Bronchial epithelial cell (primary cell): ENCODE measurements at regions not wholly inside any gene's neighbourhood (a gene's known extent, or its start where the extent isn't known, plus 50 kb on each side); places are given as distances from the start of the nearest gene placed in this dataset.

Experiments used
- DNase-seq: peaks from one replicate; pipeline ENCODE4 v3.0.0-alpha.2; 2010; ENCODE audit warnings: low read depth
- FAIRE-seq: peaks from 2 replicates; lab custom pipeline; 2011; peaks lifted over from hg19 to GRCh38; lab: Jason Lieb, UNC
- H3K27me3 ChIP-seq: 2 replicates; pipeline ENCODE4 v1.5.1; 2011; ENCODE audit warnings: low read length; ENCODE audit not compliant: control insufficient read depth, insufficient read depth
- H3K36me3 ChIP-seq: 2 replicates; pipeline ENCODE4 v1.5.1; 2011; ENCODE audit warnings: low read length; ENCODE audit not compliant: control insufficient read depth, insufficient read depth
- H3K4me3 ChIP-seq: 2 replicates; pipeline ENCODE4 v1.5.1; 2011; ENCODE audit warnings: mild to moderate bottlenecking, low read depth, low read length, control low read depth
- TF ChIP-seq, protein P1 (sequence below): IDR thresholded peaks from 2 replicates; pipeline ENCODE4 v1.5.1; 2011; ENCODE audit warnings: mild to moderate bottlenecking, moderate library complexity, low read length, control low read depth, inconsistent platforms; ENCODE audit not compliant: insufficient read depth, severe bottlenecking

DNA sequence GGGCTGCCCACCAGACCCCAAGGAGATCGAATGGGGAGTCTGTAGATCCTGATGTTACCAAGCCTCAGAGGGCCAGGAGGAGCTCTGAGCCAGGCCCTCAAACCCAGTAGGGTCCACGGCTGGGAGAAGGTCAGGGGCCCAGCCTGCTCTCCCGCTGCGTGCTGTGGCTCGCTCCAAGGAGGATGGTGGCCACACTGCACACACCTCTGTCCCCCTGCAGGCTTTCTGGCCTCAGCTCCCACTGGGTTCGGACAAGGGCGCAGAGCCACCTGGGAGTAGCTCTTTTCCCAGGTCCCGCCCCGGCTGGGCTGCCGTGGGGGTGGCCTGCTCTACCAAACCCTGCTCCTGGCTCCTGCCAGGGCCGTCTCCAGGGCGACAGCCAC lies 175.8 kb downstream of the ZNF248 start:
- DNase-seq = no peak
- FAIRE-seq = no peak
- no peaks in the 10 kb centered on the region for H3K36me3 ChIP-seq
- no peak overlapping the region for H3K4me3 ChIP-seq
- H3K27me3 ChIP-seq = no peaks in the 10 kb centered on the region
- TF ChIP-seq, protein P1, sequence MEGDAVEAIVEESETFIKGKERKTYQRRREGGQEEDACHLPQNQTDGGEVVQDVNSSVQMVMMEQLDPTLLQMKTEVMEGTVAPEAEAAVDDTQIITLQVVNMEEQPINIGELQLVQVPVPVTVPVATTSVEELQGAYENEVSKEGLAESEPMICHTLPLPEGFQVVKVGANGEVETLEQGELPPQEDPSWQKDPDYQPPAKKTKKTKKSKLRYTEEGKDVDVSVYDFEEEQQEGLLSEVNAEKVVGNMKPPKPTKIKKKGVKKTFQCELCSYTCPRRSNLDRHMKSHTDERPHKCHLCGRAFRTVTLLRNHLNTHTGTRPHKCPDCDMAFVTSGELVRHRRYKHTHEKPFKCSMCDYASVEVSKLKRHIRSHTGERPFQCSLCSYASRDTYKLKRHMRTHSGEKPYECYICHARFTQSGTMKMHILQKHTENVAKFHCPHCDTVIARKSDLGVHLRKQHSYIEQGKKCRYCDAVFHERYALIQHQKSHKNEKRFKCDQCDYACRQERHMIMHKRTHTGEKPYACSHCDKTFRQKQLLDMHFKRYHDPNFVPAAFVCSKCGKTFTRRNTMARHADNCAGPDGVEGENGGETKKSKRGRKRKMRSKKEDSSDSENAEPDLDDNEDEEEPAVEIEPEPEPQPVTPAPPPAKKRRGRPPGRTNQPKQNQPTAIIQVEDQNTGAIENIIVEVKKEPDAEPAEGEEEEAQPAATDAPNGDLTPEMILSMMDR = no peak

DNA sequence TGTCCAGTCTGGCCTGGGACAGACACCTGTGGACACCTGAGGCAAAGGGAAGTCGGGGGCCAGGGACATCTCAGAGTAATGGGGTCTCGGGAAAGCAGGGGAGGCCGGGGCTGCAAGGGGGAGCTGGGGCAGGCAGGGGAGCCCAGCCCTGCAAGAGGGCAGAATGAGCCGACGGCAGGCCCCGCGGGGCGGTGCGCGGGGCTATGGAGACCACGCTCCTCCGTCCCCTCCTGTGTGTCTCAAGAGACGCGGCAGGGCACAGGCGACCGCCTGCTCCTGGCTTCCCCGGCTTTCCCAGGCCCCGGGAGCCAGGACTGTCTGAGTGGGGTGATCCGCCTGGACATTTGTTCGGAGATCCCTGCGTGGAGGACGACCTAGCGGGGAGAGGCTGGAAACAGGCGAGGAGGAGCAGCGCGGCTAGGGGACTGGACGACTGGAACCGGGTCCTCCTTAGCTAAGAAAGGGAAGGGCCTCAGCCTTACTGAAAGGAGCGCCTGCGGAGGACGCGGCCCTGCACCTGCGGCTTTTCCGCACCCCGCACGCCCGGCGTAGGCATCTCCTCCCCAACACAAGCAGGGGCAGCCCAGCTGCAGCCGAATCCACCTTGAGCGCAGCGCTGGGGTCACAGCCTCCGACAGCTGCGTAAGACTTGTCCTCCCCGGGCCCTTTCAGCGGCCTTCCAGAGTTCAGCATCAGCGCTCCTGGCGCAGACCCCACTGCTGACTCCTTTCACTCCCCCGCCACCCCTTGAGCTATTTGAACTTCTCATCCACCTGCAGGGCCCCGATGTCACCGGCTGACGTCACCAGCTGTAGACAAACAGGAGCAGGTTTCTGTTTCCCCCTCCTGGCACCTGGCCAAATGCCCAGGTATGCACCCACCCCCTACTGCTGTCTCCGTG lies 176.4 kb downstream of the ZNF248 start:
- no peaks in the 10 kb centered on the region for H3K27me3 ChIP-seq
- TF ChIP-seq, protein P1 = no peak
- H3K36me3 ChIP-seq = no peaks in the 10 kb centered on the region
- DNase-seq (no peak), FAIRE-seq (no peak)
- no peak overlapping the region for H3K4me3 ChIP-seq

DNA sequence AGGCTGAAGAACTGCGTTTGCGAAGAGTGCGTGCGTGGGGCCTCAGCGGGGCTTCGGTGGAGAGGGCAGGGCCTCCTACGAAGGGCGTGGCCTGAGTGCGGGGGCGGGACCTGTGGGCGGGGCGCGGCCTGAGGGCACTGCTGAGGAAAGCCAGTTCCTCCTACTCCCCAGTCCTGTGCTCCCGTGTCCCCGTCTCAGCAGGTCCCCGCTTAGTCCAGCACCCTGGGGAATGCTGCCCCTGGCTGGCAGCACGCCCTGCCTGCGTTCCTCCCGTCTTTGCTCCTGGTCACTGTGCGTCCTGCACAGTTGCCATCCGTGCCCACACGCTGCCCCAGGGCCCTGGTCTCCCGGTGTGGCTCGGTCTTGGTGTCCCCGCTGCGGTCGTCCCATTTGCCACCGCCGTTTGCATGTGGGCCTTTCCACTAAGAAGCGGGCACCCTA lies 177.1 kb downstream of the ZNF248 start:
- TF ChIP-seq, protein P1 = no peak
- H3K4me3 ChIP-seq = no peak overlapping the region
- no peak for DNase-seq
- no peaks in the 10 kb centered on the region for H3K36me3 ChIP-seq
- H3K27me3 ChIP-seq = no peaks in the 10 kb centered on the region
- no peak for FAIRE-seq

DNA sequence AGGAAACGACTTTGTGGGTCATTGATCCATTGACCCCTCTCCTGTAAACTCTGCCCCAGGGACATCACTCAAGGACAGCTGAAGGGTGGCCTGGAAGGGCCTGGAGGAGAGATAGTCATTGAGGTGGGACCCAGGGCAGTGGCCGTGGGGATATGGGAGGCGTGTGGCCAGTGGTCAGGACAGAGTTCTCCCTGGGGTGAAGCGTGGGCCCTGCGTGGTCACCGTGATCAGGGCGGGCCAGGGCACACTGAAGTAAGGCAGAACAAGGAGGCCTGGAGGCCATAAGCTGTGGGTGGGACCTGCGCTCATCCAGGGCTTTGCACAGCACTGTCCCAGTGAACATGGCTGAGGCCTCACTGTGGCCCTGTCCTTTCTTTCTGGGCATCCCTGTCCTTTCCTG lies 177.9 kb downstream of the ZNF248 start:
- FAIRE-seq (no peak), DNase-seq (no peak)
- no peaks in the 10 kb centered on the region for H3K36me3 ChIP-seq
- no peaks in the 10 kb centered on the region for H3K27me3 ChIP-seq
- H3K4me3 ChIP-seq = no peak overlapping the region
- TF ChIP-seq, protein P1 = no peak

DNA sequence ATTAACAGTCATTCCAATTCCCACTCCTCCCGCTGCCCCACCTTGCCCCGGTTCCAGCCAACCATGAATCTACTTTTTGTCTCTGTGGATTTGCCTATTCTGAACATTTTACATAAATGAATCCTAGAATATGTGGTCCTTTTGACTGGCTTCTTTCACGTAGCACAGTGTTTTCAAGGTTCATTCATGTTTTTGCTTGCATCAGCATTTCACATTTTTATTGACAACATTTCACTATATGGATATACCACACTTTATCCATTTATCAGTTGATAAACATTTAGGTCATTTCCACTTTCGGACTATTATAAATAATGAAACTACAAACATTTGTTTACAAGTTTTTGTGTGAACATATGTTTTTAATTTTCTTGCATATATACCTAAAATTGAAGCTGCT lies 182.0 kb downstream of the ZNF248 start:
- no peak for DNase-seq
- no peak for FAIRE-seq
- H3K4me3 ChIP-seq = no peak overlapping the region
- TF ChIP-seq, protein P1 = no peak
- H3K36me3 ChIP-seq = no peaks in the 10 kb centered on the region
- no peaks in the 10 kb centered on the region for H3K27me3 ChIP-seq
